ENCODE measurements at regions not wholly inside any gene's neighbourhood (a gene's known extent, or its start where the extent isn't known, plus 50 kb on each side); places are given as distances from the start of the nearest gene placed in this dataset.

- TF ChIP-seq CEBPB (IDR thresholded peaks at IDR 0.05; ENCODE audit: low read depth, low read length) (no peak), CTCF (conservative IDR thresholded peaks at IDR 0.05; ENCODE audit: low read depth, low read length) (no peak)
These were observed 151.6 kb downstream of the ZNF486 start for GRCh38 chr19:20318616-20319015.
